Left renal pelvis (tissue), 4 donors: ENCODE measurements at regions not wholly inside any gene's neighbourhood (a gene's known extent, or its start where the extent isn't known, plus 50 kb on each side); places are given as distances from the start of the nearest gene placed in this dataset.
A peak's percentile ranks its signal among the peaks of the same experiment; 100 is the strongest.
"Not testable (repeated sequence)": the region's sequence is repeated elsewhere in the genome, so short reads cannot be mapped to it uniquely, and the experiment has no call there.

Experiments
- DNase-seq, 4 donors: peaks; one replicate each; pipeline ENCODE4 v3.0.0-alpha.2; 2013; ENCODE audit warnings: low read depth in 4 of 4, low spot score in 3 of 4

DNA sequence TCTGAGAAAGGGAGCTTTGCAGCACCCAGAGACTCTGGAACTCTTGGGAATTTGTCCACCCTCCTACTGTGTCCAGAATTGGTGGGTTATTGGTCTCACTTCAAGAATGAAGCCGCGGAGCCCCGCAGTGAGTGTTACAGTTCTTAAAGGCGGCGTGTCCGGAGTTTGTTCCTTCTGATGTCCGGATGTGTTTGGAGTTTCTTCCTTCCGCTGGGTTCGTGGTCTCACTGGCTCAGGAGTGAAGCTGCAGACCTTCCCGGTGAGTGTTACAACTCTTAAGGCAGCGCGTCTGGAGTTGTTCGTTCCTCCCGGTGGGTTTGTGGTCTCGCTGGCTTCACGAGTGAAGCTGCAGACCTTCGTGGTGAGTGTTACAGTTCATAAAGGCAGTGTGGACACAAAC lies 824.7 kb downstream of the LRRTM4 start:
- DNase-seq = not testable (repeated sequence)

GRCh38 chr2:76692908-76693307 lies 829.3 kb downstream of the LRRTM4 start:
- no peak for DNase-seq

DNA sequence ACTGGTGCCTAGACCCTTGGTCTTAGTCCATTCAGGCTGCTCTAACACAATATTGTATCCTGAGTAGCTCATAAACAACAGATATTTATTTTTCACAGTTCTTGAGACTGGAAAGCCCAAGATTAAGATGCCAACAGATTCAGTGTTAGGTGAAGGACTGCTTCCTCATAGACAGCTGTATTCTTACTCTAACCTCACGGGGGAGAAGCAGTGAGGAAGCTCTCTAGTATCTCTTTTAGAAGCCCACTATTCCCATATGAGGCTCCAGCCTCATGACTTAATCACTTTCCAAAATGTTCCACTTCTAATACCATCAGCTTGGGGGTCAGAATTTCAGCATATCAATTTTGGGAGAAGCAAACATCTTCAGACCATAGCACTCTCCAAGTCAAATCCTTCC lies 833.4 kb downstream of the LRRTM4 start:
- no peak for DNase-seq

DNA sequence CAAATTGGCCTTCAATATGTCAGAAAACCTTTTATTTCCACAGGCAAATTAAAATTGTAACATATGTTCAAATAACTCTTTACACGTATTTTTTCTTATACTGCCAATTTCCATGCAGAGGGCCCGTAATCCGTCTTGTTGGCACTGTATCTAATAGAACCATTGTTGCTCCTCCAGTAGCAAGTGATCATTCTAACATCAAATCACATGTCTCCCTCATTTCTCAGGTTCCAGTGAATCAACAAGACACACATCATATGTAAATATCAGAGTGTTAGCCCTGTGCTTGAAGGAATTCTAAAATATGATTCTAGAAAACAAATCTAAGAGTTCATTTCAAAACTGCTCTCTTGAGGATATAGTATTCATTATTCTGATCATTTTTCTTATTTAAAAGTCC lies 834.3 kb downstream of the LRRTM4 start:
- DNase-seq = no peak

- no peak for DNase-seq
Observed at GRCh38 chr2:76684756-76685155, 837.4 kb downstream of the LRRTM4 start.

DNA sequence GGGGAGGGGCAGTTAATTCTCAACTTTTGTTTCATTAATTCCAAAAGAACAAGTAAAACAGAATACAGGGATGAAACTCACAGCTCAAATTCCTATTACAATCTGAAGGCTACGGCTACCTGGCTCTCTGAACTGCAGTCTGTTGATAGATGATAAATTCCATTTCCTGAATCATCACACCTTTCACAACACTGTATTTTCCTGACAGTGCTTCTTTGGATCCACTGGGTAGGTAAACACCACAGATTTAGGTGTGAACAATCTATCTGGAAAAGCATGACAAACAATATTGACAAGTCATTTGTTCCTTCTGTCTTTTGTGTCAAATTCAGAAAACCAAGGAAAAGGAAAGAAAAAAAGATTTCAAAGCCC lies 843.2 kb downstream of the LRRTM4 start:
- DNase-seq = no peak

GRCh38 chr2:76678383-76679024 lies 843.7 kb downstream of the LRRTM4 start:
- no peak for DNase-seq

- no peak for DNase-seq
Observed at GRCh38 chr2:76675212-76675611, 847.0 kb downstream of the LRRTM4 start.

GRCh38 chr2:76672798-76673197 lies 849.4 kb downstream of the LRRTM4 start:
- DNase-seq = no peak

DNA sequence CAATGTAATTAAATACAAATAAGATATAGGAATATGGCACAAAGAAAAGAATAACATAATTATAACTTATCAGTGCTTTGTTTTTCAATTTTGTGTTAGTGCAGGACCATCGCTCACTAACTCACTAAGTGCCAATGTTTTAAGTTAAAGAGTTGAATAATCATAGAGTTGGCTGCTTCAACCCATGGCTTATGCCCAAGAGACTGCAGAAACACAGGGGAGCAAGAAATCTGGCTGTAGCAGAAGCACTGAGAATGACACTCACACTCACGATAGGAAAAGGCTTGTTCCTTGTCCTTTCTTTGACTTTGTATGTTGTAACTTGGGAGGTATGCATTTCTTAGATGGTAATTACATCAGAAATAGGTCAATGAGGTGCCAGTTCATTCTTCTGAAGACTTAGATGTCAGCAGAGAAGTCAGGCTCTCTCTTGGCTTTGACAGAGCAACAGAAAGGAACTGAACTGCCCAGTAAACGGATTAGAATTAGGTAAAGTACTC lies 852.2 kb downstream of the LRRTM4 start:
- DNase-seq = no peak

- DNase-seq = no peak
Observed at GRCh38 chr2:76668279-76668678, 853.9 kb downstream of the LRRTM4 start.

DNA sequence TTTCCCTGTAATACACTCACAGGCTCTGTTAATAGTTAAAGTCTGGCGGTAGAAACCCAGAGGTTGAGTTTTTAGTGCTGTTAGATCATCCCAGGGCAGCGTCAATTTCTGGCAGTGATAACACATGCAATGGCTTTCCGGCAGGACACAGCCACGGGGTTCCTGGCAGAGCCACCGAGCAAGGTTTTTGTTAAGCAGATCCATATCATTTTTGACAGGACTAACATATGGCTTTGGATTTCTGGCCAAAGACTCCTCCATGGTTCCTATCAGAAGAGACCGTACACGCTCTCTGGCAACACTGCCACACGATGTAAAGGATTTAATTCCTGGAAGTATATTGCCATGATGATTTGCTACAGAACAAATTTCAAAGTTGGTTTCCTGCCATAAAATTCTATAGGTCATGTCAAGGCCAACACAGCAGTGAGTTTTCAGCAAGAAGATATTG lies 854.3 kb downstream of the LRRTM4 start:
- DNase-seq = no peak

DNA sequence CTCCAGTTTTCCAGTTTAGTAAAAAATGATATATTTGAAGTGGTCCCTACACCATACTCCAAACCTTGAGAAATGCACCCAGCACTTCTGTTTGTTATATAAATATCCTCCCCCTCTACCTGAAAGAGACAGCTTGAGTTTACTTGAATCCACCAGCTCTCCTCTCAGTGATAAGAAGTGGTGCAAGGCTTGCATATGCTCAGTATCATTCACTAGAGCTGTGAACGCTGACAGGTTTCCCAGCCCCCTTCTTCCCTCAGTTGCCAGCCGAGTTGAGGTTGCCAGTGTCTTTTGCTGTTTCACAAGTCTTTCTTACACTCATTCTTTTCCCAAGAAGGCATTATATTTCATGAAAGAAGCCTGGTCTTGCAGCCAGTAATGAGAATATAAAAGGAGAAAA lies 880.0 kb downstream of the LRRTM4 start:
- DNase-seq = no peak

DNA sequence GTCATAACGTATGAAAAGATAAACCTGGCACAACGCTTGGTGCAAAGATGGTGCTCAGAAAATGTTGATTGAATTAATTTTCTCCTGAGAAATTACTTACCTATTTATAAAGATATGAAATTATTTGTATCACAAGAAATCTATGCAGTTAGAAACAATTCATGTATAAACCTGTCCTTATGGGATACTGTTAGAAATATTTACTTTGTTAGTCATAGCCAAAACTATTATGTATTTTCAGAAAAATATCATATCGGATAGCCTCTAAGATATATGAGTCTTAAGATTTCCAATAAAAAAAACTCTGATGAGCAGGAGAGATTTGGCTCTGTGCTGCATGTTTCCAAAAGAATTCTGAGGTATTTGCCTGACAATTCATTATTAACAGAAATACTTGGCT lies 880.7 kb downstream of the LRRTM4 start:
- DNase-seq = no peak

DNA sequence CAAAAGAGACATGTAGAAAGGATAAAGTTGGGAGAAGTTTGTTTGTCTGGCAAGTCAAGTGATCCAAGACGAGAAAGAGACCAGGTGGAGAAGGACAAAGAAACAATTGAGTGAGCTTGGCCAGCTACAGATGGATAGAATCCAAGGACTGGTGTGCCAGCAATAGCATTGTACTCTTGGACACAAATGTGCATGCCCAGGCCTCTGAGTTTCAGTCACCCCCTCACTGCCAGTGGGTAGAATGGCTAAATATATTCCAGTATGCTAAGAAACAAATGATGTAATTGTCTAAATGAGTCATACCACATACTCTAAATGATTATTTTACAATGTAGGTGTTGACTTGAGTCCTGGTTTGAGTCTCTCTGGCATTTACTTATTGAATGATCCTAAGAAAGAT lies 881.3 kb downstream of the LRRTM4 start:
- DNase-seq = no peak

GRCh38 chr2:76639171-76639680 lies 883.0 kb downstream of the LRRTM4 start:
- no peak for DNase-seq

GRCh38 chr2:76633276-76633921 lies 888.8 kb downstream of the LRRTM4 start:
- no peak for DNase-seq

GRCh38 chr2:76625101-76625500 lies 897.1 kb downstream of the LRRTM4 start:
- DNase-seq = no peak

- DNase-seq = no peak
Observed at GRCh38 chr2:76613330-76613729, 902.6 kb upstream of the GCFC2 start.

DNA sequence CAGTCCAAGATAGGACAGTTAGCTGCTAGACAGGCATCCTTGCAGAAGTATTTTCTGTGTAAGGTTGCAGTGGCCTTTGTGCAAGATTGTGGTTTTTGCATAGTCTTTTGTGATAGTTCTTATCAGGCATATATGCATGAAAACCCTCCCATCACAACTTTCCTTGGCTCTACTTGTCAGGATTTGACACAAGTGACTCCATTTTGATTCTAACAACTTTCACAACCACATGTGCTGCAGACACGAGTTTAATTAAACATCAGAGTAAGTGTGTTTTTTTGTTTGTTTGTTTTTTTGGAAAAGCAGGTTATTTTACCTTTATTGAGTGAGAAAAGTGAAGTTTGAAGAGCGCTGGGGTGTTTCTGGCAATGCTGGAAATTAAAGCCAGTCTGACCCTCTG lies 902.0 kb upstream of the GCFC2 start:
- DNase-seq = no peak

- DNase-seq = no peak
Observed at GRCh38 chr2:76610451-76610850, 899.7 kb upstream of the GCFC2 start.

GRCh38 chr2:76599732-76600368 lies 889.1 kb upstream of the GCFC2 start:
- peak; percentile 38 to 76 (median 61) for DNase-seq
